DOHH2 (cell line): ENCODE measurements at regions not wholly inside any gene's neighbourhood (a gene's known extent, or its start where the extent isn't known, plus 50 kb on each side); places are given as distances from the start of the nearest gene placed in this dataset.

Source experiments
- H3F3A ChIP-seq: fragments of 200-600 bp; sonication (generic), shearing (Covaris generic); 2 replicates; pipeline ENCODE4 v1.6.0; 2016; ENCODE audit warnings: antibody characterized with exemption, mild to moderate bottlenecking; ENCODE audit not compliant: control insufficient read depth, insufficient read depth
- H3K27ac ChIP-seq: fragments of 200-600 bp; sonication (generic); 2 replicates; pipeline ENCODE4 v1.5.1; 2014; ENCODE audit warnings: low read depth, mild to moderate bottlenecking, low read length, moderate library complexity
- H3K27me3 ChIP-seq: fragments of 200-600 bp; sonication (generic); 2 replicates; pipeline ENCODE4 v1.6.1; 2014; ENCODE audit warnings: mild to moderate bottlenecking, low read length, mixed read lengths; ENCODE audit not compliant: control insufficient read depth
- H3K36me3 ChIP-seq: fragments of 200-600 bp; sonication (generic); 2 replicates; pipeline ENCODE4 v1.6.1; 2014; ENCODE audit warnings: mild to moderate bottlenecking, low read length, moderate library complexity, mixed read lengths; ENCODE audit not compliant: control insufficient read depth
- H3K4me1 ChIP-seq: fragments of 200-600 bp; sonication (generic); 2 replicates; pipeline ENCODE4 v1.6.1; 2014; ENCODE audit warnings: mild to moderate bottlenecking, low read length, mixed read lengths; ENCODE audit not compliant: control insufficient read depth
- H3K4me2 ChIP-seq: fragments of 200-600 bp; sonication (generic); 2 replicates; pipeline ENCODE4 v1.6.0; 2014; ENCODE audit warnings: mild to moderate bottlenecking, low read length, moderate library complexity
- H3K4me3 ChIP-seq: fragments of 200-600 bp; sonication (generic); 2 replicates; pipeline ENCODE4 v1.5.1; 2014; ENCODE audit warnings: mild to moderate bottlenecking, low read length, mixed read lengths
- H3K79me2 ChIP-seq: fragments of 200-600 bp; sonication (generic); 2 replicates; pipeline ENCODE4 v1.6.1; 2014; ENCODE audit warnings: mild to moderate bottlenecking, low read length, mixed read lengths; ENCODE audit not compliant: control insufficient read depth
- H3K9me2 ChIP-seq: fragments of 200-600 bp; sonication (generic); replicated peaks from 2 replicates; pipeline ENCODE4 v1.6.1; 2014; ENCODE audit warnings: mild to moderate bottlenecking, low read length, mixed read lengths; ENCODE audit not compliant: control insufficient read depth
- H3K9me3 ChIP-seq: fragments of 200-600 bp; sonication (generic); 2 replicates; pipeline ENCODE4 v1.6.1; 2014; ENCODE audit warnings: antibody characterized with exemption, low read length, mixed read lengths; ENCODE audit not compliant: control insufficient read depth, insufficient read depth
- H4K20me1 ChIP-seq: fragments of 200-600 bp; sonication (generic); 2 replicates; pipeline ENCODE4 v1.6.0; 2014; ENCODE audit warnings: low read depth, mild to moderate bottlenecking, antibody characterized with exemption, low read length, moderate library complexity; ENCODE audit not compliant: control insufficient read depth, insufficient read depth
- CTCF ChIP-seq: fragments of 200-600 bp; sonication (generic); IDR thresholded peaks from one replicate; pipeline ENCODE4 v1.5.1; 2014; ENCODE audit warnings: antibody characterized with exemption, mild to moderate bottlenecking, low read depth, low read length; ENCODE audit not compliant: poor library complexity, severe bottlenecking
- EZH2phosphoT487 ChIP-seq: fragments of 200-600 bp; sonication (generic); IDR thresholded peaks from 2 replicates; pipeline ENCODE4 v1.6.1; 2017; ENCODE audit warnings: borderline replicate concordance, mild to moderate bottlenecking, antibody characterized with exemption, low read length, moderate library complexity, mixed read lengths

- H3K36me3 ChIP-seq = no peaks in the 10 kb centered on the region
- no peaks in the 10 kb centered on the region for H3K9me2 ChIP-seq
- H3K79me2 ChIP-seq = no peaks in the 10 kb centered on the region
- H3K9me3 ChIP-seq = no peaks in the 10 kb centered on the region
- no peak overlapping the region for H3K4me2 ChIP-seq
- no peak overlapping the region for H3K4me3 ChIP-seq
- H3K27me3 ChIP-seq = no peaks in the 10 kb centered on the region
- TF ChIP-seq EZH2phosphoT487 (no peak), CTCF (no peak)
- H3F3A ChIP-seq = no peaks in the 10 kb centered on the region
- H3K4me1 ChIP-seq = no peaks in the 10 kb centered on the region
- no peaks in the 10 kb centered on the region for H4K20me1 ChIP-seq
- no peak overlapping the region for H3K27ac ChIP-seq
These were observed 242.5 kb downstream of the CYP26B1 start for GRCh38 chr2:71905205-71905604.

- Histone ChIP-seq H3K36me3 (no peaks in the 10 kb centered on the region), H3K4me1 (no peaks in the 10 kb centered on the region), H3F3A (no peaks in the 10 kb centered on the region), H3K9me2 (no peaks in the 10 kb centered on the region), H3K79me2 (no peaks in the 10 kb centered on the region), H3K4me2 (no peak overlapping the region), H3K9me3 (no peaks in the 10 kb centered on the region), H3K27me3 (no peaks in the 10 kb centered on the region), H3K4me3 (no peak overlapping the region), H4K20me1 (no peaks in the 10 kb centered on the region), H3K27ac (no peak overlapping the region)
- TF ChIP-seq CTCF (no peak), EZH2phosphoT487 (no peak)
These were observed 243.8 kb downstream of the CYP26B1 start for GRCh38 chr2:71903841-71904240.

GRCh38 chr2:71901466-71901865, 246.2 kb downstream of the CYP26B1 start:
- Histone ChIP-seq H3K27me3 (no peaks in the 10 kb centered on the region), H3K4me3 (no peak overlapping the region), H3K9me3 (no peaks in the 10 kb centered on the region), H3K27ac (no peak overlapping the region), H3K4me2 (no peak overlapping the region), H3K79me2 (no peaks in the 10 kb centered on the region), H4K20me1 (no peaks in the 10 kb centered on the region), H3K4me1 (no peaks in the 10 kb centered on the region), H3K9me2 (no peaks in the 10 kb centered on the region), H3F3A (no peaks in the 10 kb centered on the region), H3K36me3 (no peaks in the 10 kb centered on the region)
- no peak for TF ChIP-seq CTCF
- TF ChIP-seq EZH2phosphoT487 = no peak
